Type B pancreatic cell (in vitro differentiated cells): ENCODE measurements at regions not wholly inside any gene's neighbourhood (a gene's known extent, or its start where the extent isn't known, plus 50 kb on each side); places are given as distances from the start of the nearest gene placed in this dataset.
A peak's percentile ranks its signal among the peaks of the same experiment; 100 is the strongest.

Experiments
- DNase-seq: peaks from one replicate; pipeline ENCODE4 v3.0.0; 2021; ENCODE audit warnings: mixed read lengths; ENCODE audit not compliant: unreplicated experiment; ENCODE audit errors: extremely low spot score
- H3K27ac Mint-ChIP-seq: 2 replicates; pipeline ENCODE4 v1.8.0; 2021; ENCODE audit warnings: mild to moderate bottlenecking, mixed read lengths
- H3K27me3 Mint-ChIP-seq: 2 replicates; pipeline ENCODE4 v1.8.0; 2021; ENCODE audit warnings: mixed read lengths
- H3K36me3 Mint-ChIP-seq: 2 replicates; pipeline ENCODE4 v1.8.0; 2021; ENCODE audit warnings: mixed read lengths
- H3K4me1 Mint-ChIP-seq: one replicate; pipeline ENCODE4 v1.8.0; 2021; ENCODE audit warnings: mixed read lengths; ENCODE audit not compliant: unreplicated experiment
- H3K4me3 Mint-ChIP-seq: 2 replicates; pipeline ENCODE4 v1.8.0; 2021; ENCODE audit warnings: mild to moderate bottlenecking, mixed read lengths
- H3K9me3 Mint-ChIP-seq: 2 replicates; pipeline ENCODE4 v1.8.0; 2021; ENCODE audit warnings: mixed read lengths
- CTCF ChIP-seq: fragments of 200-600 bp; sonication (generic); conservative IDR thresholded peaks from 2 replicates; pipeline ENCODE4 v1.5.0; 2021; ENCODE audit warnings: antibody characterized with exemption, mild to moderate bottlenecking

- Mint-ChIP-seq H3K4me1 (no peaks in the 10 kb centered on the region), H3K36me3 (no peaks in the 10 kb centered on the region), H3K4me3 (no peak overlapping the region), H3K27me3 (peaks cover 15% of the 10 kb centered on the region), H3K27ac (no peak overlapping the region), H3K9me3 (no peaks in the 10 kb centered on the region)
- TF ChIP-seq CTCF: no peak
- no peak for DNase-seq
Observed at GRCh38 chr10:131588704-131589220, 277.2 kb upstream of the TCERG1L start.

GRCh38 chr10:131590567-131590966 is 279.0 kb upstream of the TCERG1L start:
- Mint-ChIP-seq H3K27me3 (peaks cover 8% of the 10 kb centered on the region), H3K36me3 (no peaks in the 10 kb centered on the region), H3K4me3 (no peak overlapping the region), H3K9me3 (no peaks in the 10 kb centered on the region), H3K4me1 (no peaks in the 10 kb centered on the region), H3K27ac (no peak overlapping the region)
- DNase-seq: no peak
- TF ChIP-seq CTCF: no peak

- no peak for TF ChIP-seq CTCF
- no peak for DNase-seq
- Mint-ChIP-seq H3K4me3 (no peak overlapping the region), H3K36me3 (no peaks in the 10 kb centered on the region), H3K9me3 (no peaks in the 10 kb centered on the region), H3K27ac (no peak overlapping the region), H3K27me3 (peaks cover under 1% of the 10 kb centered on the region), H3K4me1 (no peaks in the 10 kb centered on the region)
Observed at GRCh38 chr10:131591936-131592335, 280.4 kb upstream of the TCERG1L start.

GRCh38 chr10:131609176-131609575 is 291.6 kb upstream of the PPP2R2D start:
- H3K36me3 Mint-ChIP-seq: no peaks in the 10 kb centered on the region
- DNase-seq: peak; percentile 60
- H3K4me3 Mint-ChIP-seq: no peak overlapping the region
- no peak overlapping the region for H3K27ac Mint-ChIP-seq
- H3K27me3 Mint-ChIP-seq: peaks cover 19% of the 10 kb centered on the region
- H3K4me1 Mint-ChIP-seq: no peaks in the 10 kb centered on the region
- peaks cover 4% of the 10 kb centered on the region for H3K9me3 Mint-ChIP-seq
- TF ChIP-seq CTCF: no peak

- Mint-ChIP-seq H3K36me3 (no peaks in the 10 kb centered on the region), H3K4me3 (no peak overlapping the region), H3K9me3 (no peaks in the 10 kb centered on the region), H3K27ac (no peak overlapping the region), H3K27me3 (peaks cover 24% of the 10 kb centered on the region), H3K4me1 (no peaks in the 10 kb centered on the region)
- no peak for TF ChIP-seq CTCF
- no peak for DNase-seq
Observed at GRCh38 chr10:131615150-131615549, 285.7 kb upstream of the PPP2R2D start.

GRCh38 chr10:131616040-131616439 is 284.8 kb upstream of the PPP2R2D start:
- Mint-ChIP-seq H3K4me1 (no peaks in the 10 kb centered on the region), H3K4me3 (no peak overlapping the region), H3K36me3 (no peaks in the 10 kb centered on the region), H3K27me3 (peaks cover 17% of the 10 kb centered on the region), H3K27ac (no peak overlapping the region), H3K9me3 (no peaks in the 10 kb centered on the region)
- no peak for TF ChIP-seq CTCF
- DNase-seq: no peak
